Activated T-cell treated with anti-CD3 and anti-CD28 coated beads, Interleukin-2, amount 50 U/mL, for 72 hours (primary cell): ENCODE measurements at regions not wholly inside any gene's neighbourhood (a gene's known extent, or its start where the extent isn't known, plus 50 kb on each side); places are given as distances from the start of the nearest gene placed in this dataset.

Experiments used
- ATAC-seq, 2 donors: fragments of 150-1000 bp; cut with Tn5 transposase; replicated peaks in 1 of 2; 2 replicates each; pipeline ENCODE4 v1.10.0; 2021; ENCODE audit warnings: moderate library complexity in 2 of 2, mild to moderate bottlenecking in 1 of 2
- DNase-seq, 2 donors: peaks; one replicate each; pipeline ENCODE4 v3.0.0; 2021 to 2022; ENCODE audit warnings: mixed read lengths in 1 of 2
- H3K27ac Mint-ChIP-seq: one replicate; pipeline ENCODE4 v1.8.0; 2022; ENCODE audit warnings: mild to moderate bottlenecking, moderate library complexity, mixed read lengths
- H3K27me3 Mint-ChIP-seq: one replicate; pipeline ENCODE4 v1.8.0; 2022; ENCODE audit warnings: low read depth, mixed read lengths
- H3K36me3 Mint-ChIP-seq, 2 donors: one replicate each; pipeline ENCODE4 v1.8.0; 2022; ENCODE audit warnings: mixed read lengths in 2 of 2, mild to moderate bottlenecking in 1 of 2; ENCODE audit not compliant: insufficient read depth in 2 of 2
- H3K4me1 Mint-ChIP-seq: one replicate; pipeline ENCODE4 v1.8.0; 2022; ENCODE audit warnings: low read depth, mixed read lengths
- H3K4me3 Mint-ChIP-seq, 2 donors: one replicate each; pipeline ENCODE4 v1.8.0; 2022; ENCODE audit warnings: mild to moderate bottlenecking in 2 of 2, mixed read lengths in 2 of 2, moderate library complexity in 2 of 2
- H3K9me3 Mint-ChIP-seq, 2 donors: one replicate each; pipeline ENCODE4 v1.8.0; 2022; ENCODE audit warnings: mixed read lengths in 2 of 2

GRCh38 chr18:40048253-40048652 lies 1906.8 kb upstream of the PIK3C3 start:
- Mint-ChIP-seq H3K4me1 (no peaks in the 10 kb centered on the region), H3K4me3 (no peak overlapping the region), H3K27ac (no peak overlapping the region), H3K27me3 (no peaks in the 10 kb centered on the region), H3K36me3 (no peaks in the 10 kb centered on the region), H3K9me3 (peaks cover 8 to 10% of the 10 kb centered on the region in 2 donors)
- ATAC-seq = no peak
- no peak for DNase-seq

GRCh38 chr18:40046596-40046995 lies 1908.4 kb upstream of the PIK3C3 start:
- Mint-ChIP-seq H3K4me1 (no peaks in the 10 kb centered on the region), H3K36me3 (no peaks in the 10 kb centered on the region), H3K9me3 (peaks cover 8 to 10% of the 10 kb centered on the region in 2 donors), H3K4me3 (no peak overlapping the region), H3K27me3 (no peaks in the 10 kb centered on the region), H3K27ac (no peak overlapping the region)
- no peak for DNase-seq
- no peak for ATAC-seq

- ATAC-seq (no peak), DNase-seq (no peak)
- H3K27me3 Mint-ChIP-seq = no peaks in the 10 kb centered on the region
- H3K27ac Mint-ChIP-seq = no peak overlapping the region
- H3K36me3 Mint-ChIP-seq = peaks cover 1 to 2% of the 10 kb centered on the region in 2 donors
- no peaks in the 10 kb centered on the region for H3K4me1 Mint-ChIP-seq
- H3K4me3 Mint-ChIP-seq = no peak overlapping the region
- peaks cover 8 to 10% of the 10 kb centered on the region in 2 donors for H3K9me3 Mint-ChIP-seq
Measured at GRCh38 chr18:40041951-40042350, 1913.1 kb upstream of the PIK3C3 start.

DNA sequence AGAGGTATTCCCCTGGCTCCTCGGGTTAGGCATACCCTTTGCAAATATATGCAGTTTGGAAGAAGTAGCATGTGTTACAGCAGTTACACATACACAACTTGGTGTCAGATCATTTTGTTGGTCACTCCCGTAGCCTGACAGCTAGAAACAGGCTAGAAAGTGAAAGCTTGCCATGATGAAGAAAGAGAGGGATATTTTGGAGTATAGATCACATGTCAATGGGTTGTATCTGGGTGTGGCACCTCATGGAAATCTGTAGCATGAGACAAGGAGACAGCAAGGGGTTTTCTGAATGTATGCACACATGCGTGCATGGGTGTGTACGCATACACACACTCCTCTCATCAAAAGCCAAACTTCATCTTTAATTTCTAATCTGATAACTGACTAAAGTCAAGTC lies 1914.5 kb upstream of the PIK3C3 start:
- DNase-seq (no peak), ATAC-seq (no peak)
- Mint-ChIP-seq H3K4me1 (no peaks in the 10 kb centered on the region), H3K27ac (no peak overlapping the region), H3K27me3 (no peaks in the 10 kb centered on the region), H3K4me3 (no peak overlapping the region), H3K36me3 (peaks cover 1 to 2% of the 10 kb centered on the region in 2 donors), H3K9me3 (peaks cover 3 to 8% of the 10 kb centered on the region in 2 donors)

- ATAC-seq (no peak), DNase-seq (no peak)
- H3K4me3 Mint-ChIP-seq = no peak overlapping the region
- no peaks in the 10 kb centered on the region for H3K4me1 Mint-ChIP-seq
- no peak overlapping the region for H3K27ac Mint-ChIP-seq
- H3K36me3 Mint-ChIP-seq = peaks cover 1 to 2% of the 10 kb centered on the region in 2 donors
- H3K27me3 Mint-ChIP-seq = no peaks in the 10 kb centered on the region
- H3K9me3 Mint-ChIP-seq = peaks cover 6 to 10% of the 10 kb centered on the region in 2 donors
Measured at GRCh38 chr18:40037356-40037755, 1917.7 kb upstream of the PIK3C3 start.

GRCh38 chr18:40036861-40037260 lies 1918.2 kb upstream of the PIK3C3 start:
- no peak for ATAC-seq
- H3K27ac Mint-ChIP-seq = no peak overlapping the region
- no peaks in the 10 kb centered on the region for H3K4me1 Mint-ChIP-seq
- DNase-seq = no peak
- H3K36me3 Mint-ChIP-seq = peaks cover 1 to 2% of the 10 kb centered on the region in 2 donors
- H3K27me3 Mint-ChIP-seq = no peaks in the 10 kb centered on the region
- peaks cover 6 to 10% of the 10 kb centered on the region in 2 donors for H3K9me3 Mint-ChIP-seq
- H3K4me3 Mint-ChIP-seq = no peak overlapping the region

DNA sequence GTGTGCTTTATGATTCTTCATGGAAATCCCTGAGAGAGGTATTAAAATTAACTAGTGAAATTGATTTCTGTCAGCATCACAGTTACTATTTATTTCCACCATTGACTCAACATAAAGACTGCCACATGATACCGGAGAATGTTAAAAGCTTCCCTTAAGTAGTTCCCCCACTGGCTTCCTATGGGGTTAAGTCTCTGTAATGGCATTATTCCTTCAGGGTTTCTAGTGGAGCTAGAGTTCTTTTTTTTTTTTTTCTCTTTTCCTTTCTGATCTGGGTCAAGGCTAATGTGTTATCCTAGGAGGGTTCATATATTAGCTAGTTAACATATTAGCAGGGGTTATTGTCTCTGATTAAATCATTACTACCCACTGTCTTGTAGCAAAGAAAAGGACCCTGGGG lies 1919.1 kb upstream of the PIK3C3 start:
- H3K9me3 Mint-ChIP-seq = peaks cover 6 to 10% of the 10 kb centered on the region in 2 donors
- no peak overlapping the region for H3K4me3 Mint-ChIP-seq
- H3K4me1 Mint-ChIP-seq = no peaks in the 10 kb centered on the region
- H3K36me3 Mint-ChIP-seq = peaks cover 1 to 2% of the 10 kb centered on the region in 2 donors
- DNase-seq (no peak), ATAC-seq (no peak)
- H3K27ac Mint-ChIP-seq = no peak overlapping the region
- H3K27me3 Mint-ChIP-seq = no peaks in the 10 kb centered on the region

DNA sequence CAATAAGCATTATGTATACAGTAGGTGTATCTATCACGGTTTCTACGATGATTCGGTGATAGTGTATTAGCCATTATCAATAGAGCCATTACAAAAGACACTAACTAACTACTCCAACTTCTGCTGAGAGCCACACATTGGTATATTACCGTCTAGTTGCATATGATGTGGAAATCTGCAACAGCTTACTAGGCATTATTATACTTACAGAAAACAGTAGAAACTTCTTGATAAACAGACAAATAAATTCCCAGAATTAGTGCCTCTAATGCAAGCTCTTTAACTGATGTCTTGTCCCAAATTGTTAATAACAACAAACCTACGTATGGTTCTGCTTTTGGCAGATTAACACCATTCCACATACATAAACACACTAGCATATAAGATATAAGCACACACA lies 1923.0 kb upstream of the PIK3C3 start:
- H3K36me3 Mint-ChIP-seq = no peaks in the 10 kb centered on the region
- no peak overlapping the region for H3K27ac Mint-ChIP-seq
- H3K9me3 Mint-ChIP-seq = peaks cover 2 to 3% of the 10 kb centered on the region in 2 donors
- H3K4me1 Mint-ChIP-seq = no peaks in the 10 kb centered on the region
- H3K4me3 Mint-ChIP-seq = no peak overlapping the region
- no peak for DNase-seq
- H3K27me3 Mint-ChIP-seq = no peaks in the 10 kb centered on the region
- no peak for ATAC-seq

GRCh38 chr18:40031435-40031834 lies 1923.6 kb upstream of the PIK3C3 start:
- no peaks in the 10 kb centered on the region for H3K36me3 Mint-ChIP-seq
- H3K4me3 Mint-ChIP-seq = no peak overlapping the region
- no peaks in the 10 kb centered on the region for H3K4me1 Mint-ChIP-seq
- H3K27me3 Mint-ChIP-seq = no peaks in the 10 kb centered on the region
- DNase-seq (no peak), ATAC-seq (no peak)
- no peak overlapping the region for H3K27ac Mint-ChIP-seq
- H3K9me3 Mint-ChIP-seq = peaks cover 2 to 3% of the 10 kb centered on the region in 2 donors

- Mint-ChIP-seq H3K4me1 (no peaks in the 10 kb centered on the region), H3K36me3 (no peaks in the 10 kb centered on the region), H3K9me3 (peaks cover 2 to 3% of the 10 kb centered on the region in 2 donors), H3K4me3 (no peak overlapping the region), H3K27ac (no peak overlapping the region), H3K27me3 (no peaks in the 10 kb centered on the region)
- DNase-seq (no peak), ATAC-seq (no peak)
Measured at GRCh38 chr18:40019797-40020392, 1935.1 kb upstream of the PIK3C3 start.

- no peak overlapping the region for H3K27ac Mint-ChIP-seq
- H3K27me3 Mint-ChIP-seq = no peaks in the 10 kb centered on the region
- no peak overlapping the region for H3K4me3 Mint-ChIP-seq
- H3K9me3 Mint-ChIP-seq = peaks cover 2 to 6% of the 10 kb centered on the region in 2 donors
- ATAC-seq (no peak), DNase-seq (no peak)
- no peaks in the 10 kb centered on the region for H3K36me3 Mint-ChIP-seq
- H3K4me1 Mint-ChIP-seq = no peaks in the 10 kb centered on the region
Measured at GRCh38 chr18:40018266-40018665, 1936.8 kb upstream of the PIK3C3 start.

GRCh38 chr18:40017021-40017420 lies 1938.0 kb upstream of the PIK3C3 start:
- H3K4me1 Mint-ChIP-seq = no peaks in the 10 kb centered on the region
- H3K36me3 Mint-ChIP-seq = no peaks in the 10 kb centered on the region
- no peaks in the 10 kb centered on the region for H3K27me3 Mint-ChIP-seq
- H3K4me3 Mint-ChIP-seq = no peak overlapping the region
- peaks cover 2 to 6% of the 10 kb centered on the region in 2 donors for H3K9me3 Mint-ChIP-seq
- no peak overlapping the region for H3K27ac Mint-ChIP-seq
- no peak for DNase-seq
- no peak for ATAC-seq

DNA sequence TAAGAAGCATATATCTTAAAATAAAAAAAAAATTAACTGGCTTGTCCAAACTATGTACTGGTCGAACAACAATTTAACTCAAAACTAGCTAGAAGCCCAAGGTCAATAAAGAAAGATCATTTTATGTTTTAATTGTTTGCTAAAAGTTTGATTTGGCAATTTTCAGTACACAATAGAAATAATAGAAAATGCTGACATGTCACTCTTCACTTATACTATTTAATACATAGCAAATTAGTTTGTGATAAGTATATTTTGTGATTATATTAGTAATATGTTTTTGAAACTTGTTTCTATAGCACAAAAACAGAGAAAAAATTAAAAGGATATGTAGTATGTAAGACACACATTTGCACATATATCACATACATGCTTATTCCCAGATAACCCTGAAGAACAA lies 1938.6 kb upstream of the PIK3C3 start:
- ATAC-seq (no peak), DNase-seq (no peak)
- H3K36me3 Mint-ChIP-seq = no peaks in the 10 kb centered on the region
- no peaks in the 10 kb centered on the region for H3K27me3 Mint-ChIP-seq
- H3K9me3 Mint-ChIP-seq = peaks cover 4 to 6% of the 10 kb centered on the region in 2 donors
- H3K4me1 Mint-ChIP-seq = no peaks in the 10 kb centered on the region
- H3K4me3 Mint-ChIP-seq = no peak overlapping the region
- no peak overlapping the region for H3K27ac Mint-ChIP-seq

DNA sequence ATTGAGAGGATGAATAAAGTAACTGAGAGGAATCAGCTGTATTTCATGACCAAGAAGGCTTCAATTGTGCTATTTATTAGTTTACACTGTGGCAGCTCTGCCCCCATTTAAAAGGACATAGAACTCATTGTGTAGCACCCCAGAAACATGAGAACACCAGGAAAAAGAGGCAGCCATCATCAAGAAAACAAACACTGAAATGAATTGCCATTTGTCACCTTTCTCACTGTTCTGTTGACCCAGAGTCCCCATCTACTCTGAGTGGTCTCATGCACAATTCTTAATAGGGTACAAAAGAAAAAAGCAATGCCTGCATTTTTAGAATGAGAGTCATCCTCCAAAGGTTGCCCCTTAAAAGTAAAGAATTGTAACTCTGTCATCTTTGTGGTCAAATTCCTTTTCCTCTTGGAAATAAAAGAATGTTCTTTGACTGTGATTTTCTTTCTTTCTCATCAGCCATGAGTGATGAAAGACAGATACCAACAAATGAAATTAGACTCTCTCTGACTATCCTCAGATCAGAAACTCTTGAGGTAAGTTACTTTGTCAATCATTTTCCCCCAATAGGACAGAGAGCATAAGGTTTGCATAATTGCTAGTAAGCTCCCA lies 1941.9 kb upstream of the PIK3C3 start:
- Mint-ChIP-seq H3K27ac (no peak overlapping the region), H3K27me3 (no peaks in the 10 kb centered on the region), H3K4me1 (no peaks in the 10 kb centered on the region), H3K9me3 (peaks cover 4 to 6% of the 10 kb centered on the region in 2 donors), H3K36me3 (no peaks in the 10 kb centered on the region), H3K4me3 (no peak overlapping the region)
- no peak for DNase-seq
- no peak for ATAC-seq
